ENCODE measurements at regions not wholly inside any gene's neighbourhood (a gene's known extent, or its start where the extent isn't known, plus 50 kb on each side); places are given as distances from the start of the nearest gene placed in this dataset.

DNA sequence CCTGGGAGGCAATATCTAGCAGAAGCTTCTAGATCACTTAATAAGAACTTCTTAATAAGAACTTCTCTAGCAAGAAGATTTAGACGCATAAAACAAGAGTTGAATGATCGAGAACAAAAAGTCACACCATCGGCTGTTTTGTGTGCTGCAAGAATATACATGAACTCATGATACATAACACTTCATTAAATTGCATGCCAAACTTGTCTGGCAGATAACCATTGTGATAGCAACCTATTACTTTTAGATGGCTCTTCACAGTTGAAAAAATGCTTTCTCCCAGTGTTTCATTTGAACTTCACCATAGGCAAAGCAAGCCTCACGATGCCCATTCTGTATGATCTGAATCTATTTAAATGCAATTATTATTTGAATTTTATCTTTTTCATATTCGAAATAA lies 249.9 kb downstream of the CBLN4 start:
- TF ChIP-seq, protein P1, sequence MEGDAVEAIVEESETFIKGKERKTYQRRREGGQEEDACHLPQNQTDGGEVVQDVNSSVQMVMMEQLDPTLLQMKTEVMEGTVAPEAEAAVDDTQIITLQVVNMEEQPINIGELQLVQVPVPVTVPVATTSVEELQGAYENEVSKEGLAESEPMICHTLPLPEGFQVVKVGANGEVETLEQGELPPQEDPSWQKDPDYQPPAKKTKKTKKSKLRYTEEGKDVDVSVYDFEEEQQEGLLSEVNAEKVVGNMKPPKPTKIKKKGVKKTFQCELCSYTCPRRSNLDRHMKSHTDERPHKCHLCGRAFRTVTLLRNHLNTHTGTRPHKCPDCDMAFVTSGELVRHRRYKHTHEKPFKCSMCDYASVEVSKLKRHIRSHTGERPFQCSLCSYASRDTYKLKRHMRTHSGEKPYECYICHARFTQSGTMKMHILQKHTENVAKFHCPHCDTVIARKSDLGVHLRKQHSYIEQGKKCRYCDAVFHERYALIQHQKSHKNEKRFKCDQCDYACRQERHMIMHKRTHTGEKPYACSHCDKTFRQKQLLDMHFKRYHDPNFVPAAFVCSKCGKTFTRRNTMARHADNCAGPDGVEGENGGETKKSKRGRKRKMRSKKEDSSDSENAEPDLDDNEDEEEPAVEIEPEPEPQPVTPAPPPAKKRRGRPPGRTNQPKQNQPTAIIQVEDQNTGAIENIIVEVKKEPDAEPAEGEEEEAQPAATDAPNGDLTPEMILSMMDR (IDR thresholded peaks at IDR 0.05 in 2 of 3, conservative IDR thresholded peaks at IDR 0.05 in 1 of 3; ENCODE audit: control insufficient read depth in 2 of 3, extremely low read depth in 1 of 3, insufficient read depth in 1 of 3, low read depth in 3 of 3, low read length in 3 of 3) = no peak
- TF ChIP-seq MAX (IDR thresholded peaks at IDR 0.05; ENCODE audit: low read depth, low read length) = no peak
- no peak for TF ChIP-seq POLR2A (IDR thresholded peaks at IDR 0.05; ENCODE audit: low read depth, low read length)
- TF ChIP-seq POLR2AphosphoS5 (IDR thresholded peaks at IDR 0.05; ENCODE audit: low read length) = no peak
- TF ChIP-seq EZH2 (IDR thresholded peaks at IDR 0.05; ENCODE audit: borderline replicate concordance, control insufficient read depth, low read depth, low read length) = no peak
- no peak for TF ChIP-seq BACH1 (IDR thresholded peaks at IDR 0.05; ENCODE audit: borderline replicate concordance)
- no peak for TF ChIP-seq EP300 (IDR thresholded peaks at IDR 0.05; ENCODE audit: borderline replicate concordance in 1 of 2, control insufficient read depth in 1 of 2, low read depth in 2 of 2, low read length in 2 of 2)
- TF ChIP-seq SUPT20H (IDR thresholded peaks at IDR 0.05; ENCODE audit: borderline replicate concordance, control insufficient read depth, low read depth, low read length) = no peak

All from GM12878 (cell line).